ENCODE measurements at regions not wholly inside any gene's neighbourhood (a gene's known extent, or its start where the extent isn't known, plus 50 kb on each side); places are given as distances from the start of the nearest gene placed in this dataset.
A peak's percentile ranks its signal among the peaks of the same experiment; 100 is the strongest.
"Not testable (repeated sequence)": the region's sequence is repeated elsewhere in the genome, so short reads cannot be mapped to it uniquely, and the experiment has no call there.

DNA sequence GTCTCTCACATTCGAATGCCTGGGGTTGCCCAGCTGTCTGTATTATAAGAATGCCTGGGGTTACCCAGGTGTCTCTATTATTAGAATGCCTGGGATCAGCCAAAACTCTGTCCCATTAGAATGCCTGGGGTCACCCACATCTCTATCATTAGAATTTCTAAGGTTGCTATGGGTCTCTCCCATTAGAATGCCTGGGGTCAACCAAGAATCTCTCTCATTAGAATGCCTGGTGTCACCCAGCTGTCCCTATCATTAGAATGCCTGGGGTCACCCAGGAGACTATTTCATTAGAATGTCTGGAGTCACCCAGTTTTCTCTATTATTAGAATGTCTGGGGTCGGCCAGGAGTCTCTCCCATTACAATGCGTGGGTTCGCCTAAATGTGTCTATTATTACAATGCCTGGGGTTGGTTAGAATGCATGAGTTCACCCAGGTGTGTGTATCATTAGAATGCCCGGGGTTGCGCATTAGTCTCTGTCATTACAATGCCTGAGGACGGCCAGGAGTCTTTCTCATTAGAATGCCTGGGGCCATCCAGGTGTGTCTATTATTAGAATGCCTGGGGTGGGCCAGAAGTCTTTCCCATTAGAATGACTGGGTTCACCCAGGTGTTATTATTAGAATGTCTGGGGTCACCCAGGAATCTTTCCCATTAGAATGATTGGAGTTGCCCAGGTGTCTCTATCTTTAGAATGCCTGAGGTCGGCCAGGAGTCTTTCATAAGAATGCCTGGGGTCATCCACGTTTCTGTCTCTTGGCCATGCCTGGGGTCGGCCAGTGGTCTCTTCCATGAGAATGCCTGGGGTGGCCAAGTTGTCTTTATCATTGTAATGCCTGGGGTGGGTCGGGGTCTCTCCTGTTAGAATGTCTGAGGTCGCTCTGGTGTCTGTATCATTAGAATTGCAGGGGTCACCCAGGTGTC is 59.6 kb downstream of the RNF187 start:
- in situ Hi-C loops (cut with HindIII; ENCODE audit: low pct_unique_long_range_greater_than_20kb, low sequenced_read_pairs) = no loop called here
- DNase-seq (ENCODE audit: low read depth) = no peak

DNA sequence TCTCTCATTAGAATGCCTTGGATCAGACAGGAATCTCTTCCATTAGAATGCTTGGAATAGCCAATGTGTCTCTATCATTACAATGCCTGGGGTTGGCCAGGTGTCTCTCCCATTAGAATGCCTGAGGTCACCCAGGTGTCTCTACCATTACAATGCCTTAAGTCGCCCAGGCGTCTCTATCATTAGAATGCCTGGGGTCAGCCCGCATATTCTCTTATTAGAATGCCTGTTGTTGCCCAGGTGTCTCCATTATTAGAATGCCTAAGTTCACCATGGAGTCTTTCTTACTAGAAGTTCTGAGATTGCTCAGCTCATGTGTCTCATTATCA is 60.2 kb downstream of the RNF187 start:
- in situ Hi-C loops (cut with HindIII; ENCODE audit: low pct_unique_long_range_greater_than_20kb, low sequenced_read_pairs) = no loop called here
- no peak for DNase-seq (ENCODE audit: low read depth)

GRCh38 chr1:228548788-228549187 is 61.6 kb downstream of the RNF187 start:
- in situ Hi-C loops (cut with HindIII; ENCODE audit: low pct_unique_long_range_greater_than_20kb, low sequenced_read_pairs) = no loop called here
- DNase-seq (ENCODE audit: low read depth) = no peak

DNA sequence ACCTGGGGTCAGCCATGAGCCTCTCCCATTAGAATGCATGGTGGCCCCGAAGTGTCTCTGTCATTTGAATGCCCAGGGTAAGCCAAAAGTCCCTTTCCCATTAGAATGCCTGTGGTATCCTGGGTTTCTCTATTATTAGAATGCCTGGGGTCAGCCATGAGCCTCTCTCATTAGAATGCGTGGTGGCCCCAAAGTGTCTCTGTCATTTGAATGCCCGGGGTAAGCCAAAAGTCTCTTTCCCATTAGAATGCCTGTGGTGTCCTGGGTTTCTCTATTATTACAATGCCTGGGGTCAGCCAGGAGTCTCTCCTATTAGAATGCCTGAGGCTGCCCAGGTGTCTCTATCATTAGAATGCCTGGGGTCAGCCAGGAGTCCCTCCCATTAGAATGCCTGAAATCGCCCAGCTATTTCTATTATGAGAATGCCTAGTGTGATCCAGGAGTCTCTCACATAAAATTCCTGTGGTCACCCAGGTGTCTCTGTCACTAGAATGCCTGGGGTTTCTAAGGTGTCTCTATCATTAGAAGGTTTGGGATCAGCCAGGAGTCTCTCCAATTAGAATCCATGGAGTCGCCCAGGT is 65.5 kb downstream of the RNF187 start:
- in situ Hi-C loops (cut with HindIII; ENCODE audit: low pct_unique_long_range_greater_than_20kb, low sequenced_read_pairs) = no loop called here
- DNase-seq (ENCODE audit: low read depth) = no peak

DNA sequence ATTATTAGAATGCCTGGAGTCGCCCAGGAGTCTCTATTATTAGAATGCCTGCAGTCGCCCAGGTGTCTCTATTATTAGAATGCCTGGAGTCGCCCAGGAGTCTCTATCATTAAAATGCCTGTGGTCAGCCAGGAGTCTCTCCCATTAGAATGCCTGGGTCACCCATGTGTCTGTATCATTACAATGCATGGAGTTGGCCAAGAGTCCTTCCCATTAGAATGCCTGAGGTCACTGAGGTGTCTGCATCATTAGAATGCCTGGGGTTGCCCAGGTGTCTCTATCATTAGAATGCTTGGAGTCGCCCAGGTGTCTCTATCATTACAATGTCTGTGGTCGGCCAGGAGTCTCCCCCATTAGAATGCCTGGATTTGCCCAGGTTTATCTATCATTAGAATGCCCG is 66.9 kb downstream of the RNF187 start:
- peak; percentile 21 for DNase-seq (ENCODE audit: low read depth)
- in situ Hi-C loops (cut with HindIII; ENCODE audit: low pct_unique_long_range_greater_than_20kb, low sequenced_read_pairs) = no loop called here

GRCh38 chr1:228555074-228555994 is 68.2 kb downstream of the RNF187 start:
- DNase-seq (ENCODE audit: low read depth) = peak; percentile 45
- in situ Hi-C loops (cut with HindIII; ENCODE audit: low pct_unique_long_range_greater_than_20kb, low sequenced_read_pairs) = no loop called here

DNA sequence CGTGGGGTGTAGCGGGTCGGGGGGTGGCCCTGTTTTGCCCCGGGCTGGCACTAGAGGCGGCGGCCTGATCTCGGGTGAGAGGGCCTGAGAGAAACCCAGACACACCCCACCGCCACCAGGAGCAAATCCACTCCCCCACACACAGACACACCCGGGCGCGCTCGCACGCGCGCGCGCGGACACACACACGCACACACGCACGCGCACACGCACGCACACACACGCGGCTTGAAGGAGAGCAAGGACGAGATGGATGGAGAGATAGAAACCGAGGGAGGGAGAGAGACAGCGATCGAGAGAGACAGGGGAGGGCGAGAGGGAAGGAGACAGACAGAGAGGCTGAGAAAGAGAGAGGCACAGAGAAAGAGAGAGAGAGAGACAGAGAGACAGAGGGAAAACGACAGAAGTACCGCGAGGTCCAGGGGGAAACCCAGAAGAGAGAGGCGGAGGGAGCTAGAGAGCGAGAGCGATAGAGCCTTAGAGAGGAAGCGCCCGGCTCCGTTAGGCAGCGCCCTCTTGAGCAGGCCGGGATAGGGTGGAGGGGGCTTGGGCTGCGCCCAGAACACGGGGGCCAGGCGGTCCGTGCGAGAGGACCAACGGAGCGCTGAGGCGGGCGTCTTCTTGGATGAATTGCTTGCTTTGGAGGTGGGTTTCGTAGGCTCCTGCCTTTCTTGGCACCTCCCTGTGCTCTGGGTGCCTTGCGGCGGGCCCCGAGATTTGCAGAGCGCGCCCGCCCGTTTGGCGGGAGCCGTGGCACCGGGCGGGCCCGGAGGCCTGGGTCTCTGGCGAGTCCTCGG is 69.7 kb downstream of the RNF187 start:
- DNase-seq (ENCODE audit: low read depth); in situ Hi-C loops (cut with HindIII; ENCODE audit: low pct_unique_long_range_greater_than_20kb, low sequenced_read_pairs): not testable (repeated sequence)
